DMS153 (cell line): ENCODE measurements at regions not wholly inside any gene's neighbourhood (a gene's known extent, or its start where the extent isn't known, plus 50 kb on each side); places are given as distances from the start of the nearest gene placed in this dataset.
"Not testable (repeated sequence)": the region's sequence is repeated elsewhere in the genome, so short reads cannot be mapped to it uniquely, and the experiment has no call there.

Experiments used
- DNase-seq: peaks from one replicate; lab custom pipeline; 2025; lab: John Stamatoyannopoulos, UW

- DNase-seq = no peak
These were observed 248.7 kb downstream of the ABCC12 start for GRCh38 chr16:47907109-47907508.

GRCh38 chr16:47905771-47906170 lies 250.0 kb downstream of the ABCC12 start:
- no peak for DNase-seq

GRCh38 chr16:47904691-47905090 lies 251.1 kb downstream of the ABCC12 start:
- DNase-seq = no peak

- no peak for DNase-seq
These were observed 252.3 kb downstream of the ABCC12 start for GRCh38 chr16:47903470-47903869.

GRCh38 chr16:47897105-47897504 lies 258.7 kb downstream of the ABCC12 start:
- DNase-seq = not testable (repeated sequence)

GRCh38 chr16:47895146-47895545 lies 260.6 kb downstream of the ABCC12 start:
- no peak for DNase-seq

- DNase-seq = no peak
These were observed 262.8 kb downstream of the ABCC12 start for GRCh38 chr16:47892999-47893398.

- DNase-seq = no peak
These were observed 267.1 kb downstream of the ABCC12 start for GRCh38 chr16:47888734-47889133.

GRCh38 chr16:47888142-47888541 lies 267.7 kb downstream of the ABCC12 start:
- no peak for DNase-seq

- no peak for DNase-seq
These were observed 268.3 kb downstream of the ABCC12 start for GRCh38 chr16:47887496-47887895.

GRCh38 chr16:47886631-47887415 lies 269.0 kb downstream of the ABCC12 start:
- no peak for DNase-seq

GRCh38 chr16:47886139-47886538 lies 269.7 kb downstream of the ABCC12 start:
- DNase-seq = no peak

GRCh38 chr16:47885489-47885888 lies 270.3 kb downstream of the ABCC12 start:
- DNase-seq = no peak

- no peak for DNase-seq
These were observed 271.6 kb downstream of the ABCC12 start for GRCh38 chr16:47884116-47884725.

- no peak for DNase-seq
These were observed 274.2 kb downstream of the ABCC12 start for GRCh38 chr16:47881574-47881973.

GRCh38 chr16:47880653-47881052 lies 275.1 kb downstream of the ABCC12 start:
- no peak for DNase-seq

GRCh38 chr16:47877166-47877565 lies 278.6 kb downstream of the ABCC12 start:
- no peak for DNase-seq

- no peak for DNase-seq
These were observed 279.3 kb downstream of the ABCC12 start for GRCh38 chr16:47876511-47876910.

- no peak for DNase-seq
These were observed 282.4 kb downstream of the ABCC12 start for GRCh38 chr16:47873434-47873833.

- DNase-seq = no peak
These were observed 283.6 kb downstream of the ABCC12 start for GRCh38 chr16:47872225-47872624.

GRCh38 chr16:47866423-47866822 lies 289.4 kb downstream of the ABCC12 start:
- no peak for DNase-seq

GRCh38 chr16:47865337-47865855 lies 290.4 kb downstream of the ABCC12 start:
- no peak for DNase-seq

- not testable (repeated sequence) for DNase-seq
These were observed 291.5 kb downstream of the ABCC12 start for GRCh38 chr16:47864262-47864661.
